ENCODE measurements at regions not wholly inside any gene's neighbourhood (a gene's known extent, or its start where the extent isn't known, plus 50 kb on each side); places are given as distances from the start of the nearest gene placed in this dataset.

GRCh38 chr3:124654470-124654845, 75.8 kb upstream of the UMPS start:
- no peak for TF ChIP-seq CTCF (IDR thresholded peaks at IDR 0.05)
- no peak for TF ChIP-seq POLR2A (IDR thresholded peaks at IDR 0.05)
- no peak for TF ChIP-seq EP300 (IDR thresholded peaks at IDR 0.05)
